ENCODE measurements at regions not wholly inside any gene's neighbourhood (a gene's known extent, or its start where the extent isn't known, plus 50 kb on each side); places are given as distances from the start of the nearest gene placed in this dataset.

- TF ChIP-seq EZH2phosphoT487 (IDR thresholded peaks at IDR 0.05; ENCODE audit: borderline replicate concordance, low read length) (no peak), CTCF (IDR thresholded peaks at IDR 0.05; ENCODE audit: low read depth, low read length, poor library complexity, severe bottlenecking) (no peak)
- Histone ChIP-seq H3K27ac (ENCODE audit: low read depth, low read length) (no peak overlapping the region), H3K4me3 (ENCODE audit: low read length) (no peak overlapping the region), H3K4me2 (ENCODE audit: low read length) (no peak overlapping the region), H3K9me2 (replicated peaks; ENCODE audit: control insufficient read depth, low read length) (no peaks in the 10 kb centered on the region), H3K27me3 (ENCODE audit: control insufficient read depth, low read length) (no peaks in the 10 kb centered on the region), H3K36me3 (ENCODE audit: control insufficient read depth, low read length) (peaks cover 15% of the 10 kb centered on the region), H3K4me1 (ENCODE audit: control insufficient read depth, low read length) (peaks cover under 1% of the 10 kb centered on the region; the same call in 1 of the 2 replicates), H4K20me1 (ENCODE audit: control insufficient read depth, insufficient read depth, low read depth, low read length) (peaks cover 4% of the 10 kb centered on the region; the same call in 1 of the 2 replicates), H3K79me2 (ENCODE audit: control insufficient read depth, low read length) (peaks cover 28% of the 10 kb centered on the region), H3F3A (ENCODE audit: control insufficient read depth, insufficient read depth) (no peaks in the 10 kb centered on the region), H3K9me3 (ENCODE audit: control insufficient read depth, insufficient read depth, low read length) (no peaks in the 10 kb centered on the region)
Observed at GRCh38 chr22:25363474-25363873, 144.0 kb downstream of the CRYBB2 start.

GRCh38 chr22:25364281-25364680, 144.8 kb downstream of the CRYBB2 start:
- Histone ChIP-seq H3K79me2 (ENCODE audit: control insufficient read depth, low read length) (peaks cover 35% of the 10 kb centered on the region), H3K9me2 (replicated peaks; ENCODE audit: control insufficient read depth, low read length) (no peaks in the 10 kb centered on the region), H3K27ac (ENCODE audit: low read depth, low read length) (no peak overlapping the region), H3K4me3 (ENCODE audit: low read length) (no peak overlapping the region), H3K4me1 (ENCODE audit: control insufficient read depth, low read length) (peaks cover 8% of the 10 kb centered on the region), H3K4me2 (ENCODE audit: low read length) (no peak overlapping the region), H4K20me1 (ENCODE audit: control insufficient read depth, insufficient read depth, low read depth, low read length) (peaks cover 4% of the 10 kb centered on the region; the same call in 1 of the 2 replicates), H3K9me3 (ENCODE audit: control insufficient read depth, insufficient read depth, low read length) (no peaks in the 10 kb centered on the region), H3K27me3 (ENCODE audit: control insufficient read depth, low read length) (no peaks in the 10 kb centered on the region), H3F3A (ENCODE audit: control insufficient read depth, insufficient read depth) (no peaks in the 10 kb centered on the region), H3K36me3 (ENCODE audit: control insufficient read depth, low read length) (peaks cover 15% of the 10 kb centered on the region)
- TF ChIP-seq CTCF (IDR thresholded peaks at IDR 0.05; ENCODE audit: low read depth, low read length, poor library complexity, severe bottlenecking) = no peak
- no peak for TF ChIP-seq EZH2phosphoT487 (IDR thresholded peaks at IDR 0.05; ENCODE audit: borderline replicate concordance, low read length)

GRCh38 chr22:25364736-25365241, 145.3 kb downstream of the CRYBB2 start:
- Histone ChIP-seq H3K4me3 (ENCODE audit: low read length) (no peak overlapping the region), H3K4me2 (ENCODE audit: low read length) (no peak overlapping the region), H3K27me3 (ENCODE audit: control insufficient read depth, low read length) (no peaks in the 10 kb centered on the region), H4K20me1 (ENCODE audit: control insufficient read depth, insufficient read depth, low read depth, low read length) (peaks cover 4% of the 10 kb centered on the region; the same call in 1 of the 2 replicates), H3K36me3 (ENCODE audit: control insufficient read depth, low read length) (peaks cover 11% of the 10 kb centered on the region), H3K79me2 (ENCODE audit: control insufficient read depth, low read length) (peaks cover 35% of the 10 kb centered on the region), H3F3A (ENCODE audit: control insufficient read depth, insufficient read depth) (no peaks in the 10 kb centered on the region), H3K27ac (ENCODE audit: low read depth, low read length) (no peak overlapping the region), H3K9me2 (replicated peaks; ENCODE audit: control insufficient read depth, low read length) (no peaks in the 10 kb centered on the region), H3K9me3 (ENCODE audit: control insufficient read depth, insufficient read depth, low read length) (no peaks in the 10 kb centered on the region), H3K4me1 (ENCODE audit: control insufficient read depth, low read length) (peaks cover 11% of the 10 kb centered on the region)
- no peak for TF ChIP-seq CTCF (IDR thresholded peaks at IDR 0.05; ENCODE audit: low read depth, low read length, poor library complexity, severe bottlenecking)
